ENCODE measurements at regions not wholly inside any gene's neighbourhood (a gene's known extent, or its start where the extent isn't known, plus 50 kb on each side); places are given as distances from the start of the nearest gene placed in this dataset.
"Not testable (repeated sequence)": the region's sequence is repeated elsewhere in the genome, so short reads cannot be mapped to it uniquely, and the experiment has no call there.

DNA sequence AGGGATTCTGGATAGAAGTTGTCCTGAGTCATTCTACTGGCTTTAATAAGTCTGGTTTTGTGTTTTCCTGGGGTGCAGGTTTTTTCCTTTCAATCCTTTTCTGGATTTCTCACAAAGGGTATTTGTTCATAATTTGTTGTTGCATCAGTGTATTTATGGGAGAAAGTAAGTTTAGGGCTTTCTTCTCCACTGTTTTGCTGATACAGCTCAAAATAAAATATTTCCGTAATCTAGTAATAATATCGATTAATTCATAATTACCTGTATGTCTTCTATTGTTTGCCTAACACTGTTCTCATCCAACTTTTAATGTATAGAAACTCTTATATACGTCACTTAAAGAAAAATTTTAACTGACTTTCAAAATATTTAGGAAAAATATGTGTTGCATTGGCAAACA, 728.2 kb downstream of the LUZP2 start:
- Histone ChIP-seq H3K27me3 (no peaks in the 10 kb centered on the region), H3K36me3 (no peaks in the 10 kb centered on the region), H3K4me1 (no peaks in the 10 kb centered on the region), H3K4me3 (no peak overlapping the region), H3K27ac (no peak overlapping the region), H3K9me3 (no peaks in the 10 kb centered on the region)
- WGBS, 2 donors, result 83 to 88% methylated on average over 3 of the region's 3 CpGs
- no peak for TF ChIP-seq EP300 (IDR thresholded peaks at IDR 0.05)
- no peak for TF ChIP-seq POLR2AphosphoS5 (IDR thresholded peaks at IDR 0.05)
- TF ChIP-seq, protein P1, sequence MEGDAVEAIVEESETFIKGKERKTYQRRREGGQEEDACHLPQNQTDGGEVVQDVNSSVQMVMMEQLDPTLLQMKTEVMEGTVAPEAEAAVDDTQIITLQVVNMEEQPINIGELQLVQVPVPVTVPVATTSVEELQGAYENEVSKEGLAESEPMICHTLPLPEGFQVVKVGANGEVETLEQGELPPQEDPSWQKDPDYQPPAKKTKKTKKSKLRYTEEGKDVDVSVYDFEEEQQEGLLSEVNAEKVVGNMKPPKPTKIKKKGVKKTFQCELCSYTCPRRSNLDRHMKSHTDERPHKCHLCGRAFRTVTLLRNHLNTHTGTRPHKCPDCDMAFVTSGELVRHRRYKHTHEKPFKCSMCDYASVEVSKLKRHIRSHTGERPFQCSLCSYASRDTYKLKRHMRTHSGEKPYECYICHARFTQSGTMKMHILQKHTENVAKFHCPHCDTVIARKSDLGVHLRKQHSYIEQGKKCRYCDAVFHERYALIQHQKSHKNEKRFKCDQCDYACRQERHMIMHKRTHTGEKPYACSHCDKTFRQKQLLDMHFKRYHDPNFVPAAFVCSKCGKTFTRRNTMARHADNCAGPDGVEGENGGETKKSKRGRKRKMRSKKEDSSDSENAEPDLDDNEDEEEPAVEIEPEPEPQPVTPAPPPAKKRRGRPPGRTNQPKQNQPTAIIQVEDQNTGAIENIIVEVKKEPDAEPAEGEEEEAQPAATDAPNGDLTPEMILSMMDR (IDR thresholded peaks at IDR 0.05), result no peak
- no peak for TF ChIP-seq POLR2A (IDR thresholded peaks at IDR 0.05)
- DNase-seq (no peak), ATAC-seq (ENCODE audit: low FRiP score in 2 of 2) (no peak)

DNA sequence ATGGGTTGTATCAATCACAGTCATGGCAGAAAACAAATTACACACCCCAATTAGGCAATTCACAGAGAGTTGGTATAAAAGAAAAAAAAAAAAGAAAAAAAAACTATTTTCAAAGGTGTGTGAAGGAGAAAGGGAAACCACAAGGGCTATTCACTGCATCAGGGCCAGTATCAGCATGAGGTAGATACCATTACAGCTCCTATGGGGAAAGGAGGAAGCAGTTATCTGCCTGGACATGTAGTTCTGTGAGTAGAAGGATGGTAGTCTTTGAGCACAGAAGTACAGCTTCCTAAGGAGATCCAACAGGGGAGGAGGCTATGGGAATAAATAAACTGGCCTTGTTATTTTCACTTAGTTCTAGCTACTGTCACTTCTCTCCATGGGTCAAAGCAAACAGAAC, 746.1 kb downstream of the LUZP2 start:
- ATAC-seq (ENCODE audit: low FRiP score in 2 of 2) (no peak), DNase-seq (no peak)
- TF ChIP-seq POLR2A (IDR thresholded peaks at IDR 0.05) (no peak), POLR2AphosphoS5 (IDR thresholded peaks at IDR 0.05) (no peak), EP300 (IDR thresholded peaks at IDR 0.05) (no peak)
- TF ChIP-seq, protein P1 (IDR thresholded peaks at IDR 0.05), result no peak
- H3K9me3 ChIP-seq, result peaks cover 0 to 5% (median 0%) of the 10 kb centered on the region in 4 donors
- no peaks in the 10 kb centered on the region for H3K4me1 ChIP-seq
- H3K4me3 ChIP-seq, result no peak overlapping the region
- no peaks in the 10 kb centered on the region for H3K27me3 ChIP-seq
- no peaks in the 10 kb centered on the region for H3K36me3 ChIP-seq
- H3K27ac ChIP-seq, result no peak overlapping the region

DNA sequence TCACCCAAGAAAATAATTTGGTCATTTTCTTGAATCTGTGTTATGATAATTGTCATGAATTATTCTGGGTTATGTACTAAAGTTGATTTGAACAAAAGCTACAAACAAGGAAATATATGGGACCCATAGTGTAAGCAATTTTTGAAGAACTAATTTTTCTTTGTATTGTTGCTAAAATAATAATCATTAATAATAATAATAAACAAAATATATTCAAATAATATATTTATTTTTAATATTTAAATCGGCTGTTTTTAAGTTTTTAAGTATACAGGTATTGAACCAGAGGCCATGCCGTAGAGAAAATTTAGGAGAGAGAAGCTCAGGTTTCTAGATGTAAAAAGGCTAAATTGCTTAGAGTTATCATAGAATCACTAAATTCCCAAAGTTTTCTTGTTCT, 747.3 kb downstream of the LUZP2 start:
- TF ChIP-seq, protein P1 (IDR thresholded peaks at IDR 0.05), result no peak
- TF ChIP-seq POLR2AphosphoS5 (IDR thresholded peaks at IDR 0.05) (no peak), EP300 (IDR thresholded peaks at IDR 0.05) (no peak), POLR2A (IDR thresholded peaks at IDR 0.05) (no peak)
- H3K36me3 ChIP-seq, result no peaks in the 10 kb centered on the region
- peaks cover 0 to 5% (median 0%) of the 10 kb centered on the region in 4 donors for H3K9me3 ChIP-seq
- WGBS, 2 donors, result 91 to 93% methylated on average over 2 of the region's 2 CpGs
- H3K27me3 ChIP-seq, result no peaks in the 10 kb centered on the region
- DNase-seq, result no peak
- no peaks in the 10 kb centered on the region for H3K4me1 ChIP-seq
- no peak overlapping the region for H3K4me3 ChIP-seq
- no peak for ATAC-seq (ENCODE audit: low FRiP score in 2 of 2)
- no peak overlapping the region for H3K27ac ChIP-seq

DNA sequence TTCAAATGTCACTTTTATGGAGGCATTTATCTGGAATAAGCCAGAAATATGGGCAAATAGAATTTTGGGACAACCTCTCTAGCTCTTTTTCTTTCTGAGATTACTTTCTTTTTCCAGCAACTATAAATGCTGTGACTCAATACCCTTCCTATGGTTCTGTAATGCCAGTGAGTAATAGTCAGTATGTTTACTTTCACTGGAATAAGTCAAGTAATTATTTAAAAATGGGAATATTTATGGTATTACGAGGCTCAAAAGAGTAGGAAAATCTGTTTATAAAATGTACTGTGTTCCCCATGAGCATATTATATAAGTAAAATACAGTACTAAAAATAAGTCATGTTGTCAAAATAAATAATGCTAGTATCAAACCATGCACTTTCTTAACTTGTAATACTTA, 750.5 kb downstream of the LUZP2 start:
- WGBS, 2 donors, result 0 to 37% methylated on average over 1 of the region's 1 CpG
- H3K36me3 ChIP-seq, result no peaks in the 10 kb centered on the region
- TF ChIP-seq, protein P1 (IDR thresholded peaks at IDR 0.05), result no peak
- TF ChIP-seq POLR2AphosphoS5 (IDR thresholded peaks at IDR 0.05) (no peak), EP300 (IDR thresholded peaks at IDR 0.05) (no peak), POLR2A (IDR thresholded peaks at IDR 0.05) (no peak)

DNA sequence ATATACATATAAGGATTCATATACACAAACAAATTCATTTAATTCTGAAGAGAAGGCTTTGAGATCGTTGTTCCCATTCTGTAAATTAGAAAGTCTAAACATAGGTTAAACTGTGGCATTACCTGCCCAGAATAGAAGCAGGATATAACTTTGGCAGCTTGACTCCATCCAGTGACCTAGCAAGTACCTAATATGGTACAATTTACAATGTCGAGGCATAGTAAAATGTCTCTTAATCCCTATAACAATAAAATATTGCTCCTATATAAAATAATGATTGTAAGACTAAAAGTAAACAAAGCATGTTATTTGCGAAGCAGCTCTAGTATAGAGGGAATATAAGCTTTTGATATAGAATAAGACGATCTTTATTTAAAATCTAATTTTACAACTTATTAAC, 756.0 kb downstream of the LUZP2 start:
- H3K4me3 ChIP-seq, result no peak overlapping the region
- H3K9me3 ChIP-seq, result no peaks in the 10 kb centered on the region
- WGBS, 2 donors, result 81 to 85% methylated on average over 4 of the region's 4 CpGs
- H3K36me3 ChIP-seq, result no peaks in the 10 kb centered on the region
- ATAC-seq (ENCODE audit: low FRiP score in 2 of 2) (no peak), DNase-seq (no peak)
- H3K27me3 ChIP-seq, result no peaks in the 10 kb centered on the region
- H3K4me1 ChIP-seq, result no peaks in the 10 kb centered on the region
- H3K27ac ChIP-seq, result no peak overlapping the region
- no peak for TF ChIP-seq EP300 (IDR thresholded peaks at IDR 0.05)
- TF ChIP-seq POLR2AphosphoS5 (IDR thresholded peaks at IDR 0.05), result no peak
- no peak for TF ChIP-seq POLR2A (IDR thresholded peaks at IDR 0.05)
- TF ChIP-seq, protein P1 (IDR thresholded peaks at IDR 0.05), result no peak

More for the DNA sequence above, 750.5 kb downstream of the LUZP2 start:
- Histone ChIP-seq H3K27me3 (no peaks in the 10 kb centered on the region), H3K4me3 (no peak overlapping the region), H3K27ac (no peak overlapping the region), H3K9me3 (peaks cover 0 to 5% (median 0%) of the 10 kb centered on the region in 4 donors), H3K4me1 (no peaks in the 10 kb centered on the region)
- ATAC-seq (ENCODE audit: low FRiP score in 2 of 2) (no peak), DNase-seq (no peak)

DNA sequence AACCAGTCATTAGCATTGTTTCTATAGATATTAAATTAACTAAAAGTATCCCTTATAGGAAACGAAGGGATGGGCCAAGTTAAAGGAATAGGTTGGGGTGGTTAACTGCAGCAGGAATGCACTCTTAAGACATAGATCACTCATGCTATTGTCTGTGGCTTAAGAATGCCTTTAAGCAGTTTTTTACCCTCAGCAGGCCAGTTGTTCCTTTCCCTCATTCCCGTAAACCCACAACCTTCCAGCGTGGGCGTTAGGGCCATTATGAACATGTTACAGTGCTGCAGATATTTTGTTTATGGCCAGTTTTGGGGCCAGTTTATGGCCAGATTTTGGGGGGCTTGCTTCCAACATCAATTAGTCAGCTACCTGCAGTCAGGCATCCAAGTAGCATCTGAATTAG, 767.0 kb downstream of the LUZP2 start:
- DNase-seq; H3K4me3 ChIP-seq; H3K27me3 ChIP-seq; H3K9me3 ChIP-seq; H3K27ac ChIP-seq; ATAC-seq (ENCODE audit: low FRiP score in 2 of 2); H3K36me3 ChIP-seq; H3K4me1 ChIP-seq: not testable (repeated sequence)
- 83 to 88% methylated on average over 4 of the region's 4 CpGs for WGBS, 2 donors

Measured in upper lobe of left lung (tissue), 6 donors.